Thoracic aorta (tissue), 2 donors: ENCODE measurements at regions not wholly inside any gene's neighbourhood (a gene's known extent, or its start where the extent isn't known, plus 50 kb on each side); places are given as distances from the start of the nearest gene placed in this dataset.

Experiments
- ATAC-seq: fragments of 150-250 bp; one replicate; pipeline ENCODE4 v1.8.0; 2017; ENCODE audit warnings: low read depth; ENCODE audit not compliant: insufficient number of reproducible peaks, low FRiP score
- DNase-seq: peaks from one replicate; pipeline ENCODE4 v3.0.0-alpha.2; 2020; ENCODE audit warnings: low spot score
- H3K27ac ChIP-seq, 2 donors: fragments of 200-600 bp; sonication (generic); 1 replicate in 1 of 2; 2 replicates in 1 of 2; pipeline ENCODE4 v1.5.1; 2016; ENCODE audit warnings: mild to moderate bottlenecking in 2 of 2, moderate library complexity in 2 of 2
- H3K27me3 ChIP-seq: fragments of 200-600 bp; sonication (generic); replicated peaks from 2 replicates; pipeline ENCODE4 v1.6.0; 2016; ENCODE audit warnings: mild to moderate bottlenecking; ENCODE audit not compliant: insufficient read depth
- H3K36me3 ChIP-seq: fragments of 200-600 bp; sonication (generic); one replicate; pipeline ENCODE4 v1.5.1; 2016
- H3K4me1 ChIP-seq, 2 donors: fragments of 200-600 bp; sonication (generic); 1 replicate in 1 of 2; 2 replicates in 1 of 2; pipeline versions ENCODE4 v1.5.1 to v1.6.0; 2016; ENCODE audit warnings: low read depth in 2 of 2, mild to moderate bottlenecking in 1 of 2; ENCODE audit not compliant: control insufficient read depth in 1 of 2
- H3K4me3 ChIP-seq: fragments of 200-600 bp; sonication (generic); 2 replicates; pipeline ENCODE4 v1.5.1; 2016; ENCODE audit warnings: mild to moderate bottlenecking
- H3K9me3 ChIP-seq: fragments of 200-600 bp; sonication (generic); 2 replicates; pipeline ENCODE4 v1.5.1; 2016
- CTCF ChIP-seq: fragments of 200-600 bp; sonication (generic); IDR thresholded peaks from one replicate; pipeline ENCODE4 v1.5.1; 2019; ENCODE audit warnings: antibody characterized with exemption

DNA sequence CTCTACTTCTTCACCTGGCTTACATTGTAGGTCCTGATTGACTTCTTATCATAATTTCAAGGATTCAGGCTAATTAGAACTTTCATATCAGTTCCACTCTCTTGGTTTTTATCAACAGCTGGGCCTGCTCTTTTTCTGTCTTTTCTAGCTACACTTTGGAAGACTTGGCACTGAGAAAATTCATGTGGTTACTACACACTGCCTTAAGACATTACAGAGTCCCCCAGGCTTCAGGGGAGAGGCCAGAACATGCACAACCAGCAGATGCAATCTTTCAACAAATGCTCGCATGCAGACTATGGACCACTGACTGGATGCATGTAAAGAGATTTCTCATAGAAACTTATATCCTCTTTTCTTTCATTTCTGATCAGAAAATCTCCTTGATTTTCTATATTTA lies 423.5 kb downstream of the TUSC7 start:
- no peak for TF ChIP-seq CTCF
- peaks cover 0 to 3% of the 10 kb centered on the region in 2 donors for H3K4me1 ChIP-seq
- no peaks in the 10 kb centered on the region for H3K36me3 ChIP-seq
- no peaks in the 10 kb centered on the region for H3K9me3 ChIP-seq
- H3K4me3 ChIP-seq = no peak overlapping the region
- H3K27me3 ChIP-seq = no peaks in the 10 kb centered on the region
- no peak overlapping the region for H3K27ac ChIP-seq
- no peak for DNase-seq
- ATAC-seq = no peak

DNA sequence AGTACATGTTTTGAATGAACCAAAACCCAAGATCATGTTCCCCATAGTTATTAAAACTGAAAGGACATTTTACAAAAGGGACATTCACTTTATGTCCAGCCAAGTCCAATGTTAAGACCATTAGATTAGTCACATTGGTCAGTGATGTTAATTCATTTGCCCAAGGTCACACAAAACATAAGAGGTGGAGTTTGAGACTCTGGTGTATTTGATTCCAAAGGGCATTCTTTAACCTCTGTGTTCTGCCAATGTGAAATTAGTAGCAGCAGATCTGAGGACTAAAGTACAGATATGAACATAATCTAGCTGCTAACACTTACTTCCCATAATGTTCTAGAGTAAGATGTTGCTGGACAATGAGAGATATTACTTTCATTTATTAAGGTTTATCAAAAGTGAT lies 425.6 kb downstream of the TUSC7 start:
- H3K36me3 ChIP-seq = no peaks in the 10 kb centered on the region
- H3K4me3 ChIP-seq = no peak overlapping the region
- H3K27ac ChIP-seq = no peak overlapping the region
- peaks cover 0 to 3% of the 10 kb centered on the region in 2 donors for H3K4me1 ChIP-seq
- no peak for DNase-seq
- no peak for ATAC-seq
- no peak for TF ChIP-seq CTCF
- H3K9me3 ChIP-seq = no peaks in the 10 kb centered on the region
- H3K27me3 ChIP-seq = no peaks in the 10 kb centered on the region

DNA sequence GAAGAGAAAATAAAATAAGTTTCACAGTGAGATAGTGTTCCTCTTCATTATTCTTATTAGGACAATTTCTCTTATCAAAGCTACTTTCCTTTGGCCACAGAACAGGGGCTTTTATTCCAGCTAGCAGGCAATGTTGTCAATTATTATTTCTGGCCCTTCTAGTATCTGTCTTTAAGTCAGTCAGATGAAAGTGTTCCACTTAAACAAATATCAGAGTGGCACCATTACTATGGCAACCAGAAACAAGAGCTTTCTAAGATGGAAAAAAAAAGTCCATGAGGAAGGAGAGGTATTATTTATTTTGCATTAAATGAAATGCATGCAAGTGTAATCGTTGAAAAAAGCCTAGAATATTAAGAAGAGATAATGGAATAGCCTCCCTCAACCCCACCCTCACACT lies 426.4 kb downstream of the TUSC7 start:
- no peak for ATAC-seq
- no peak for DNase-seq
- Histone ChIP-seq H3K27me3 (no peaks in the 10 kb centered on the region), H3K9me3 (no peaks in the 10 kb centered on the region), H3K4me1 (peaks cover 0 to 3% of the 10 kb centered on the region in 2 donors), H3K27ac (no peak overlapping the region), H3K4me3 (no peak overlapping the region), H3K36me3 (no peaks in the 10 kb centered on the region)
- no peak for TF ChIP-seq CTCF

GRCh38 chr3:117137065-117137464 lies 427.5 kb downstream of the TUSC7 start:
- no peak overlapping the region for H3K4me3 ChIP-seq
- no peak for TF ChIP-seq CTCF
- peaks cover 0 to 3% of the 10 kb centered on the region in 2 donors for H3K4me1 ChIP-seq
- DNase-seq = no peak
- no peaks in the 10 kb centered on the region for H3K36me3 ChIP-seq
- H3K27me3 ChIP-seq = no peaks in the 10 kb centered on the region
- no peak overlapping the region for H3K27ac ChIP-seq
- ATAC-seq = no peak
- no peaks in the 10 kb centered on the region for H3K9me3 ChIP-seq

DNA sequence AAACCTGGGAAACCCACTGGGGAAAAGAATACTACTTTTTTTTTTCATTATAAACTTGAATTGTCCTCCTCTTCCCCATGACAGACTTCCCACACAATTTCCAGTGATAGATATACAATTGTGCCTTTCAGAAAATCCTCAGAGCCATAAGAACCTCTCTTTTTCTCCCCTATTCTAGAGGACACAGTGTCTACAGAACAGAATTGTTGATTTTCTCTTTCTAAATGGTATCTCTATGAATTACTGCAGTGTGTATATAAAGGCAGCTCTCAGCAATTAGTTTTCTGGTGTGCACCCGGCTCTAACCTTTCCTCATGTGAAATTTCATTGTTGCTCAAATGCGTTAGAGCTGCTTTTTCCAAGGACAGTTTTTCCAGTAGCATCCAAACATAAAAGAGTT lies 430.1 kb downstream of the TUSC7 start:
- Histone ChIP-seq H3K9me3 (no peaks in the 10 kb centered on the region), H3K27ac (no peak overlapping the region), H3K27me3 (no peaks in the 10 kb centered on the region), H3K4me3 (no peak overlapping the region), H3K36me3 (no peaks in the 10 kb centered on the region), H3K4me1 (peaks cover 0 to 3% of the 10 kb centered on the region in 2 donors)
- ATAC-seq = no peak
- TF ChIP-seq CTCF = no peak
- no peak for DNase-seq
